ENCODE measurements at regions not wholly inside any gene's neighbourhood (a gene's known extent, or its start where the extent isn't known, plus 50 kb on each side); places are given as distances from the start of the nearest gene placed in this dataset.

DNA sequence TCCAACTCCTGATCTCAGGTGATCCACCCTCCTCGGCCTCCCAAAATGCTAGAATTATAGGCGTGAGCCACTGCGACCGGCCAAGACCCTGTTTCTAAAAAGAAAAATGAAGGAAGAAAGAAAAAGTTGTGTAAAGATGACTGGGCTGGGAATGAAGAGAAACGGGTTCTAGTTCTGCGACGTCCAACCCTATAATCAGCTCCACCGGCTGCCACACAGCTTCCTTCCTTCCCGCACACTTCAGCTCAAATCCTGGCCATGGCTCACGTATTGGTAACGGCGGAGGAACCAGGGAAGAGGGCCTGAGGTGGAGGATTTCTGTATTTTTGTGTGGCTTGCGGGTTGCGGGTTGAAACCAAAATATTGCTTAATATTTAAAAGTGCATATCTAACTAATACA, 88.1 kb downstream of the MYL12B start:
- intact Hi-C loops (cut with DNase I; ENCODE audit: low total_unique reads): no loop called here
- ATAC-seq (no peak), DNase-seq (no peak)
- no peak overlapping the region for H3K4me3 ChIP-seq
- TF ChIP-seq POLR2A (IDR thresholded peaks at IDR 0.05): no peak
- TF ChIP-seq, protein P1, sequence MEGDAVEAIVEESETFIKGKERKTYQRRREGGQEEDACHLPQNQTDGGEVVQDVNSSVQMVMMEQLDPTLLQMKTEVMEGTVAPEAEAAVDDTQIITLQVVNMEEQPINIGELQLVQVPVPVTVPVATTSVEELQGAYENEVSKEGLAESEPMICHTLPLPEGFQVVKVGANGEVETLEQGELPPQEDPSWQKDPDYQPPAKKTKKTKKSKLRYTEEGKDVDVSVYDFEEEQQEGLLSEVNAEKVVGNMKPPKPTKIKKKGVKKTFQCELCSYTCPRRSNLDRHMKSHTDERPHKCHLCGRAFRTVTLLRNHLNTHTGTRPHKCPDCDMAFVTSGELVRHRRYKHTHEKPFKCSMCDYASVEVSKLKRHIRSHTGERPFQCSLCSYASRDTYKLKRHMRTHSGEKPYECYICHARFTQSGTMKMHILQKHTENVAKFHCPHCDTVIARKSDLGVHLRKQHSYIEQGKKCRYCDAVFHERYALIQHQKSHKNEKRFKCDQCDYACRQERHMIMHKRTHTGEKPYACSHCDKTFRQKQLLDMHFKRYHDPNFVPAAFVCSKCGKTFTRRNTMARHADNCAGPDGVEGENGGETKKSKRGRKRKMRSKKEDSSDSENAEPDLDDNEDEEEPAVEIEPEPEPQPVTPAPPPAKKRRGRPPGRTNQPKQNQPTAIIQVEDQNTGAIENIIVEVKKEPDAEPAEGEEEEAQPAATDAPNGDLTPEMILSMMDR (IDR thresholded peaks at IDR 0.05 in 4 of 5, conservative IDR thresholded peaks at IDR 0.05 in 1 of 5): no peak
- H3K4me1 ChIP-seq: peaks cover 0 to 3% of the 10 kb centered on the region in 2 donors
- in situ Hi-C loops (cut with MboI; ENCODE audit: low sequenced_read_pairs in 4 of 4): no loop called here
- H3K9me3 ChIP-seq: no peaks in the 10 kb centered on the region
- H3K27ac ChIP-seq: no peak overlapping the region
- H3K27me3 ChIP-seq: no peaks in the 10 kb centered on the region
- H3K36me3 ChIP-seq: no peaks in the 10 kb centered on the region

DNA sequence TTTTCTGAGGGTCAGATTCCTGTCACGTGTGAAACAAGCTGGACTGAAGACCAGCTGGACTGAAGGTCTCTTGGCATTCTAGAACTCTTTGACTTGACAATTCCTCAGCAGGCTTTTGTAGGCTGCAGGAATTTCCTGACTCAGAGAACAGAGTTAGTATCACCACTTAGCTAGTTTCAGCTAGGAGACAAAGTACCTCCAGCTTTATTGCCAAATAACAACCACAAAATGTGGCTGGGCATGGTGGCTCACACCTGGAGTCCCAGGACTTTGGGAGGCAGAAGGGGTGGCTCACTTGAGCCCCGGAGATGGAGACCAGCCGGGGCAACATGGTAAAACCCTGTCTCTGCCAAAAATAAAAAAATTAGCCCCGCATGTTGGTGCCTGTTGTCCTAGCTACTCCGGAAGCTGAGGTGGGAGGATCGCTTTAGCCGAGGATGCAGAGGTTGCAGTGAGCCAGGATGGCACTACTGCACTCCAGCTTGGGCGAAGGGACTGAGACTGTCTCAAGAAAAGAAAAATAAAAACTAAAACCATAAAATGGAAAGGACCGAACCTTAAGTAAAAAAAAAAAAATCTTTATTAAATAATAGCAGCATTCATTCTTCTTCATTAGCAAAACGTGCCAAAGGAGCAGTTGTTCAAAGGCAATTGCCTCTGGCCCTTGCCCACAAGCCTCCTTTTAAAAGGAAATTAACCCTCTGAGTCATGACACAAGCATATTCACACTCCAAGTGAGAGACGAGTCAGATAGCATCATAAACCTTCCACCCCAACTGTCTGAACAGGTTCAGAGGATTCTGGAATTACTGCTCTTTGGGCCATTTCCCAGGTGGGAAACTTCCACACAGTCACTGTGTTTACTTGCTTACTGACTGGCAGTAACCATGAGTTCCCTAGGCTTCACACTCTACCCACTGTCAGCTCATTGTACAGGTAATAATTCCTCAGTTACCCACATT, 88.9 kb downstream of the MYL12B start:
- no peaks in the 10 kb centered on the region for H3K27me3 ChIP-seq
- TF ChIP-seq, protein P1 (IDR thresholded peaks at IDR 0.05 in 4 of 5, conservative IDR thresholded peaks at IDR 0.05 in 1 of 5): no peak
- TF ChIP-seq POLR2A (IDR thresholded peaks at IDR 0.05): no peak
- in situ Hi-C loops (cut with MboI; ENCODE audit: low sequenced_read_pairs in 4 of 4): no loop called here
- H3K4me3 ChIP-seq: no peak overlapping the region
- H3K27ac ChIP-seq: no peak overlapping the region
- intact Hi-C loops (cut with DNase I; ENCODE audit: low total_unique reads): no loop called here
- H3K36me3 ChIP-seq: no peaks in the 10 kb centered on the region
- H3K4me1 ChIP-seq: peaks cover 0 to 3% of the 10 kb centered on the region in 2 donors
- ATAC-seq: no peak
- no peak for DNase-seq
- no peaks in the 10 kb centered on the region for H3K9me3 ChIP-seq

DNA sequence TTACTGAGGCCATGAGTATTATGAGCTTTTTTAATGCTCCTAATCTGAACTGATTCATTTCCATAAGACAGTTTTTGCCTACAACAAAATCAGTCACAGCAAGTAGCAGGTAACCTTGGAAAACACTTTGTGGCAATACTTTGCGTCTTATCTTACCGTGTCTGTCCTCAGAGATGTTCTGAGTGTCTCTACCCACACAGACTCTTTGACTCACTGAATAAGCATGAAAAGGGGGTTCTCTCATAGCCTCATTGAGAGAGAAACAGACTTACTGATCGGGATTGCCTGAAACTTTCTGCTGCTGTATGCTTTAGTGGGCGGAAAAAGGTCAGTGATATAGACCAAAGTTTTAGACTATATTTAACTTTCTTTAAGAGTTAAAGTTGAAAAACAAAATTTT, 92.6 kb downstream of the MYL12B start:
- intact Hi-C loops (cut with DNase I; ENCODE audit: low total_unique reads): no loop called here
- no peak overlapping the region for H3K27ac ChIP-seq

DNA sequence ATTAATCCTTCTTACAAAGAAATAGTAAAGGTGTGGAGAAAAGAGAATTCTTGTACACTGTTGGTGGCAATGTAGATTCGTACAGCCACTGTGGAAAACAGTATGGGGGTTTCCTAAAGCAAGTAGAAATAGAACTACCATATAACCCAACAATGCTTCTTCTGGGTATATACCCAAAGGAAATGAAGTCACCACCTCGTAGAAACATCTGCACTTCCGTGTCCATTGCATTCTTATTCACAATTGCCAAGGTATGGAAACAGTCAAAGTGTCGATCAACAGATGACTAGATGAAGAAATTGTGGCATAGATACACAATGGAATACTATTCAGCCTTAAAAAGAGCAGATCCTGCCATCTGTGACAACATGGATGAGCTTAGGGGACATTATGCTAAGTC, 93.4 kb upstream of the TGIF1 start:
- Histone ChIP-seq H3K4me1 (no peaks in the 10 kb centered on the region), H3K27me3 (no peaks in the 10 kb centered on the region)
- intact Hi-C loops (cut with DNase I; ENCODE audit: low total_unique reads): no loop called here

More for the DNA sequence above, 92.6 kb downstream of the MYL12B start:
- no peak for ATAC-seq
- Histone ChIP-seq H3K27me3 (no peaks in the 10 kb centered on the region), H3K36me3 (no peaks in the 10 kb centered on the region), H3K4me1 (no peaks in the 10 kb centered on the region), H3K4me3 (no peak overlapping the region), H3K9me3 (no peaks in the 10 kb centered on the region)
- no peak for TF ChIP-seq POLR2A (IDR thresholded peaks at IDR 0.05)
- TF ChIP-seq, protein P1 (IDR thresholded peaks at IDR 0.05 in 4 of 5, conservative IDR thresholded peaks at IDR 0.05 in 1 of 5): no peak
- DNase-seq: no peak
- in situ Hi-C loops (cut with MboI; ENCODE audit: low sequenced_read_pairs in 4 of 4): no loop called here

More for the DNA sequence above, 93.4 kb upstream of the TGIF1 start:
- H3K4me3 ChIP-seq: no peak overlapping the region
- no peaks in the 10 kb centered on the region for H3K36me3 ChIP-seq
- H3K27ac ChIP-seq: no peak overlapping the region
- no peak for TF ChIP-seq POLR2A (IDR thresholded peaks at IDR 0.05)
- TF ChIP-seq, protein P1 (IDR thresholded peaks at IDR 0.05 in 4 of 5, conservative IDR thresholded peaks at IDR 0.05 in 1 of 5): no peak
- no peaks in the 10 kb centered on the region for H3K9me3 ChIP-seq
- in situ Hi-C loops (cut with MboI; ENCODE audit: low sequenced_read_pairs in 4 of 4): no loop called here
- ATAC-seq (no peak), DNase-seq (no peak)
